Chondrocyte (in vitro differentiated cells): ENCODE measurements at regions not wholly inside any gene's neighbourhood (a gene's known extent, or its start where the extent isn't known, plus 50 kb on each side); places are given as distances from the start of the nearest gene placed in this dataset.

ENCODE experiments used
- DNase-seq: peaks from one replicate; pipeline ENCODE4 v3.0.0; 2021; ENCODE audit warnings: mixed read lengths, low spot score
- H3K27ac Mint-ChIP-seq: one replicate; pipeline ENCODE4 v1.8.0; 2021; ENCODE audit warnings: mild to moderate bottlenecking, moderate library complexity, mixed read lengths; ENCODE audit not compliant: unreplicated experiment
- H3K27me3 Mint-ChIP-seq: 2 replicates; pipeline ENCODE4 v1.8.0; 2021; ENCODE audit warnings: low read depth, mixed read lengths
- H3K36me3 Mint-ChIP-seq: 2 replicates; pipeline ENCODE4 v1.8.0; 2021; ENCODE audit warnings: low read depth, mixed read lengths
- H3K4me1 Mint-ChIP-seq: 2 replicates; pipeline ENCODE4 v1.8.0; 2021; ENCODE audit warnings: low read depth, mild to moderate bottlenecking, mixed read lengths
- H3K4me3 Mint-ChIP-seq: one replicate; pipeline ENCODE4 v1.8.0; 2021; ENCODE audit warnings: mild to moderate bottlenecking, moderate library complexity, mixed read lengths; ENCODE audit not compliant: unreplicated experiment
- H3K9me3 Mint-ChIP-seq: 2 replicates; pipeline ENCODE4 v1.8.0; 2021; ENCODE audit warnings: low read depth, mixed read lengths
- TF ChIP-seq, protein P1 (sequence below): fragments of 200-600 bp; sonication (generic); IDR thresholded peaks from 2 replicates; pipeline ENCODE4 v1.5.0; 2021; ENCODE audit warnings: antibody characterized with exemption, mild to moderate bottlenecking, moderate library complexity

DNA sequence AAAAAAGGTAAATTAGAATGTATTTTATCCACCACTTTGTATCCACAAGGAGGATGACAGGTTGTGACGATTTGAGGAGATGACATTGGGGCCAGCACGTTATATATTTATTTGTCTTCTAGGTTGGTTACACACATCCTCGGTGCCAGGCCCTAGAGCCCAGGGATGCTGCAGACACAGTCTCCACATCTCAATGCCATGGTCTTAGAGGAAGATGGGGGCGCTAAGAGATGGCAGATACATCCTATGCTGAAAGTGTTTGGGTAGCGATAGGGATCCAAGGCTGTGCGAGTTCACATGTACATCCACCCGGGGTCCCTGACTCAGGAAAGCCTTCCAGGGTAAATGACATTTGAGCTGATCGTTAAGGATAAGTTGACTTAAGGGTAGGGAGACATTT is 193.1 kb upstream of the GSC start:
- Mint-ChIP-seq H3K36me3 (no peaks in the 10 kb centered on the region), H3K27ac (no peak overlapping the region), H3K27me3 (peaks cover 24% of the 10 kb centered on the region), H3K4me3 (no peak overlapping the region), H3K4me1 (peaks cover 5% of the 10 kb centered on the region), H3K9me3 (no peaks in the 10 kb centered on the region)
- TF ChIP-seq, protein P1, sequence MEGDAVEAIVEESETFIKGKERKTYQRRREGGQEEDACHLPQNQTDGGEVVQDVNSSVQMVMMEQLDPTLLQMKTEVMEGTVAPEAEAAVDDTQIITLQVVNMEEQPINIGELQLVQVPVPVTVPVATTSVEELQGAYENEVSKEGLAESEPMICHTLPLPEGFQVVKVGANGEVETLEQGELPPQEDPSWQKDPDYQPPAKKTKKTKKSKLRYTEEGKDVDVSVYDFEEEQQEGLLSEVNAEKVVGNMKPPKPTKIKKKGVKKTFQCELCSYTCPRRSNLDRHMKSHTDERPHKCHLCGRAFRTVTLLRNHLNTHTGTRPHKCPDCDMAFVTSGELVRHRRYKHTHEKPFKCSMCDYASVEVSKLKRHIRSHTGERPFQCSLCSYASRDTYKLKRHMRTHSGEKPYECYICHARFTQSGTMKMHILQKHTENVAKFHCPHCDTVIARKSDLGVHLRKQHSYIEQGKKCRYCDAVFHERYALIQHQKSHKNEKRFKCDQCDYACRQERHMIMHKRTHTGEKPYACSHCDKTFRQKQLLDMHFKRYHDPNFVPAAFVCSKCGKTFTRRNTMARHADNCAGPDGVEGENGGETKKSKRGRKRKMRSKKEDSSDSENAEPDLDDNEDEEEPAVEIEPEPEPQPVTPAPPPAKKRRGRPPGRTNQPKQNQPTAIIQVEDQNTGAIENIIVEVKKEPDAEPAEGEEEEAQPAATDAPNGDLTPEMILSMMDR = no peak
- DNase-seq = no peak

DNA sequence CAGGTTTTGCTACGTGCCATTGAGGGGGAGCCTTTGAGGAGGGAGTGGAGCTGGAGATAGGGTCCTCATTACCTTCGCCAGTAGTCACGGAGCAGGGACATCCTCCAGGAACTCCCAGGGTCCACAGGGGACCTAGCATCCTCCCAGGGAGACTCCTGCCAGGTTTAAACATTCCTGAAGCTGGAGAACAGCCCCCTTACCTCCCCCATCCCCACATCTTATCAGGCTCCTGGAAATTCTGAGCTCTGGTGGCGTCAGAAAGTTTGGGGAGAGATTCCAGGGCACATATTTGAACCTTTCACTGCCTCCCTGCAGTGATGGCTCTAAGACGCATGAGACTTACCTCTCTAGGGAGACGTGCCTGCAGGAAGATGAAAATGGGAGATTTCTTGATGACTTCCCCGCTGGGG is 192.3 kb upstream of the GSC start:
- H3K9me3 Mint-ChIP-seq = no peaks in the 10 kb centered on the region

GRCh38 chr14:94961386-94962165 is 191.7 kb upstream of the GSC start:
- no peaks in the 10 kb centered on the region for H3K9me3 Mint-ChIP-seq
- H3K4me1 Mint-ChIP-seq = peaks cover 5% of the 10 kb centered on the region
- H3K27me3 Mint-ChIP-seq = peaks cover 32% of the 10 kb centered on the region
- H3K4me3 Mint-ChIP-seq = no peak overlapping the region
- no peaks in the 10 kb centered on the region for H3K36me3 Mint-ChIP-seq
- TF ChIP-seq, protein P1 = no peak
- no peak overlapping the region for H3K27ac Mint-ChIP-seq
- DNase-seq = no peak

More for the DNA sequence above, 192.3 kb upstream of the GSC start:
- Mint-ChIP-seq H3K27me3 (peaks cover 32% of the 10 kb centered on the region), H3K4me3 (no peak overlapping the region), H3K4me1 (peaks cover 5% of the 10 kb centered on the region), H3K27ac (no peak overlapping the region), H3K36me3 (no peaks in the 10 kb centered on the region)
- DNase-seq = no peak
- TF ChIP-seq, protein P1 = no peak

GRCh38 chr14:94960285-94961001 is 190.5 kb upstream of the GSC start:
- H3K36me3 Mint-ChIP-seq = no peaks in the 10 kb centered on the region

More at GRCh38 chr14:94960285-94961001, 190.5 kb upstream of the GSC start:
- H3K27ac Mint-ChIP-seq = no peak overlapping the region
- DNase-seq = no peak
- peaks cover 5% of the 10 kb centered on the region for H3K4me1 Mint-ChIP-seq
- H3K9me3 Mint-ChIP-seq = no peaks in the 10 kb centered on the region
- H3K4me3 Mint-ChIP-seq = no peak overlapping the region
- peaks cover 32% of the 10 kb centered on the region for H3K27me3 Mint-ChIP-seq
- TF ChIP-seq, protein P1 = no peak
